Activated CD4-positive, alpha-beta T cell treated with anti-CD3 and anti-CD28 coated beads, Interleukin-10, Interleukin-2, amounts not matched to agents 100 ng/mL and 50 ng/mL, durations not matched to agents 16 hours and 8 hours (primary cell): ENCODE measurements at regions not wholly inside any gene's neighbourhood (a gene's known extent, or its start where the extent isn't known, plus 50 kb on each side); places are given as distances from the start of the nearest gene placed in this dataset.

ENCODE experiments used
- DNase-seq: peaks from one replicate; pipeline ENCODE4 v3.0.0-alpha.2; 2020

DNA sequence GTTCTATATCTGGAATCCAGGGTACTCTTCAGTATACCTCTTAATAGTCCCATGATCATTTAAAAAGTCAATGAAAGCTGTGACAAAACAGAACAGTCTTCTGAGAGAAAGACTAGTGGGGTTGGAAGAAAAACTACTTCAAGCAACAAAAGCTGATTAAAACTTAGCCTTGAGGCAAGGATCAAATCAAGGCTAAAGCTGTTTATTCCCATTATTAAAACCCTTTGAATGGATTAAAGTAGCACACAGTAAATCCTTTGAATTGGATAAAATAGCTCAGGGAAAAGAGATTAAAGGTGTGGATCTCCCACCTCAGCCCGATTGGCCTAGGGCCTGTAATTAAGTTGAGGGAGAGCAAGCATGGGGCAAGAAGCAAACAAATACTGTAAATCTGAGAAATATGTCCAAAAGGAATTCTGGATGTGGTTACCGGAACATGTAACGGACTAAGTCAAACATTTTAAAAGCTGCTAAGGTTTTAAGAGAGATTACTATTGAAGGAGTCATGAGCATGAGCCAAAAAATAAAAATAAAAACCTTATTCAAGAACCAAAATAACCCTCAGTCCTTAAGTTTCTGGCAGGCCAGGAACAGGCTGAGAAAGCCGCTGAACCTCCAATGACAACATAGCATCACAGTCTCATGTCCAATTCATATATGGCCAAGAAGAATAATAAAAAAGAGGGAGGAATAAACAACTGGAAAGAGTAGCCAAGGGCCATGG lies 257.3 kb upstream of the NEIL3 start:
- DNase-seq: no peak

- no peak for DNase-seq
Observed at GRCh38 chr4:177057186-177057585, 252.5 kb upstream of the NEIL3 start.

DNA sequence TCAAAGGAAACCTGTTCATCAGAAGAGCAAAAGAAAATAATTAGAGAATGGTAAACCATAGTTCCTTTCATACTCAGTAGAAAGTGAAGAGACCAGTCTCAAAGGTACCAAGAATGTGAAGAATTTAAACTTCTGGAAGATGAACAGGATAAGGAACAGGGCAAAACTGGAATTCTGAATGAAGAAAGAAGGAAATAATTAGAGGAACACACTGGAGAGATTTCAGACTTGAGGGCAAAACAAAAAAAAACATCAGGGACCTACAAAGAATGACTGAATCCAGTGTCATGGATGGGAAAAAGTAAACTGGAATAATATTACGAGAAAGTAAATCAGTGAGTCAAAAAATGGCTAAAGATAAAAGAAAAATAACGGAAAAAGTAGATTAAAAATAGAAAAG lies 245.6 kb upstream of the NEIL3 start:
- no peak for DNase-seq

- no peak for DNase-seq
Observed at GRCh38 chr4:177064729-177065394, 244.8 kb upstream of the NEIL3 start.

DNA sequence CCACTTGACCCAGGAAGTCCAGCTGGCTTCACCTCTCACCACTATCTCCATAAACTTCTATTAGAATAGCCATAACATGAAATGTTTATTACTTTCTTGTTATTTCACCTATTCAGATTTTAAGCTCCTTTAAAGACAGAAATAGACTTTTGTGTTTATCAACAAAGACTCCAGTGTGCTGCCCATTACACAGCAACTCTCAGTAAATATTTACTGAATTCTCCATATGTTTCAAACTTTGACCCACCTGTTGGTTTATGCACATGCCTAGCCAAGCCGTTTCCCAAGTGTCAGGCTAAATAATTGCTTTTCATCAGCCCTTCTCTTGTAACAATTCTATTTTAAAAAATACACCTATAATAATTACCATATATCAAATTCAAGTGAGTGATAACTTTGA lies 242.9 kb upstream of the NEIL3 start:
- DNase-seq: no peak

- DNase-seq: no peak
Observed at GRCh38 chr4:177070533-177071058, 239.1 kb upstream of the NEIL3 start.

DNA sequence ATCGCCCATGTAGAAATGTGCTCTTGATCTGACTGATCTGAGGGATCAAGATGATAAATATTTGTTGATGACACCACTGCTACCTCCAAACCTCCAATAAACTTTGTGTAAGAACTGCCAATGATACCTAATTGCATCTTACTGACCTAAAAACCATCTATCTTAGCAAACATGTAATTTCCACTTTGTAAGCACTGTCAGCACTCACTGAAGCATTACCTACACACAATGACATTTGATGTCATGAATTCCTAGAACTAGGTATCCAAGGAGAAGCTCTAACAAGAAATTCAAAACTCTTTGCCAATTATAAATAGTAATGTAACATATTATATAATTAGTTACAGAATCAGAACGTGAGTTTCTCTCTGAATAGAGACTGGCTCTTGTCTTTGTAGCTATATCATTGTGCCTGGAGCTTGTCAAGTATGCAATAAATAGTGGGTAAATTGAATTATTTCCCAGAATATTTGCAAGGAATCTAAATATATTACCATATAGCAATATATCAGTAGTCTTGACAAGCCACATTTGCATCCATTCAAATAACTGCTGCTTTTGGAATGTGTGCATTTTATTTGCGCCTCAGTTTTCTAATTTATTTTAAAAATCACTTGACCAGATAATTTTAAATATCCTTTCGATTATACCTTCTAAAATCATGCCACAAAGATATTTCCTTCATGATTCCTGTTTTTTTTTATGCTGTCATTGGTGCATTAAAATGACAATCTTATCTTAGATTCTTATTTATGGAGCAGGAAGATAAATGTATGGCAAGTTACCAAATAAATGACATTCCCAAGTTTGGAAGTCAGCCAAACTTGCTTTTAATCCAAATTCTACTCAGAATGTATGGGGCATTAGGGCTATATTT lies 232.3 kb upstream of the NEIL3 start:
- DNase-seq: no peak

GRCh38 chr4:177079327-177079726 lies 230.3 kb upstream of the NEIL3 start:
- DNase-seq: no peak

DNA sequence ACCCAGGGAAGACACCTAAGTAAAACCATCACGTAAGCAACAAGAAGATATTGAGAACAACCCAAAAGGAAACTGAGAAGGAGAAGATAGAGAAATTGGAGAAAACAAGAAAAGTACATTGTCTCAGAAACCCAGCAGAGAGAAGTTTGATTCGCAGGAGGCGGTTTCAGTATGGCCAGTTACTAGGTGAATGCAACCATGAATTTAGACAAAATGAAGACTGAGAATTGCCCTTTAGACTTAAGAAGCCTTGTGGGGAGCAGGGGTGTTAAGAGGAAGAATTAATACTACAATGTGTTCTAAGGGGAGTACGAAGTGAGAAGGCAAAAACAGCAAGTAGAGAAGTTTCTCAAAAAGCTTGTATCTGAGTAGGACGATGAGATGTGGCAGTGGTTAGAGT lies 229.3 kb upstream of the NEIL3 start:
- no peak for DNase-seq

- no peak for DNase-seq
Observed at GRCh38 chr4:177087060-177087459, 222.6 kb upstream of the NEIL3 start.

GRCh38 chr4:177087499-177087898 lies 222.2 kb upstream of the NEIL3 start:
- DNase-seq: no peak

GRCh38 chr4:177091515-177091914 lies 218.2 kb upstream of the NEIL3 start:
- no peak for DNase-seq

GRCh38 chr4:177092807-177093206 lies 216.9 kb upstream of the NEIL3 start:
- DNase-seq: no peak

- DNase-seq: no peak
Observed at GRCh38 chr4:177093964-177094363, 215.7 kb upstream of the NEIL3 start.

GRCh38 chr4:177097291-177097690 lies 212.4 kb upstream of the NEIL3 start:
- DNase-seq: no peak

DNA sequence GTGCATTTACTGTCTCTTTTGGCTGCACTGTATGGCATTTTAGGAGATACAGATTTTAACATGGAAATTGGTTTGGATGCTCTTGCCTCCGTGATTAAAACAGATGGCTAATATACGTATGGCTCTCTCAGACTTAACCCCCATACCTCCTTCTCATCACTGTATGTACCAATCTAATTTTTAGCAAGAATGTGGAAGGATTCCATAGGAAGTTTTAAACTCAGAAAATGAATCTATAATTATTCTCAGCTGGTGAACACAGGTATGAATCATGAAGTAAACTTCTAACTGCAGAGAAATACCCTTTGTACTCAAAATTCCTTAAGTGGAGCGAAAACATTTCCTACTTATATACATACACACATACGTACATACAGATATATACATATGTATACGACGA lies 210.5 kb upstream of the NEIL3 start:
- DNase-seq: no peak

GRCh38 chr4:177100307-177100706 lies 209.4 kb upstream of the NEIL3 start:
- DNase-seq: no peak

- no peak for DNase-seq
Observed at GRCh38 chr4:177103619-177104018, 206.1 kb upstream of the NEIL3 start.

DNA sequence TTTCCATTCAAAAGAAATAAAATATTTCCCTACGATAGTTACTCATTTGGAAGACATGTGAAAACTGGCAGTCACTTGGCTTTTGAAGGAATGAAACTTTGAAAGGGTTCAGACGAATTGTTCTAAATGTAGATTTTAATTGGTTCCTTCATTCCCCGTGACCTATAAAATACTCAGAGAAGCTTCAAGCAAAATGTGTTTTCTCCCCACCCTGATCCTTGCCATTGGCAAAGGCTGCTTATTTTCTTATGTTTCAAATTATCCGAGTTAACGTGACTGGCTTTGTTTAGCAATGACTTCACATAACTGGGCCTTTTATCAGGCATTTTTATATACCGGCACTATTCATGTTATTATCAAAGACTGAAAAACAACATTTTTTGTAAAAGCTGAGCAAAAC lies 204.1 kb upstream of the NEIL3 start:
- DNase-seq: no peak

DNA sequence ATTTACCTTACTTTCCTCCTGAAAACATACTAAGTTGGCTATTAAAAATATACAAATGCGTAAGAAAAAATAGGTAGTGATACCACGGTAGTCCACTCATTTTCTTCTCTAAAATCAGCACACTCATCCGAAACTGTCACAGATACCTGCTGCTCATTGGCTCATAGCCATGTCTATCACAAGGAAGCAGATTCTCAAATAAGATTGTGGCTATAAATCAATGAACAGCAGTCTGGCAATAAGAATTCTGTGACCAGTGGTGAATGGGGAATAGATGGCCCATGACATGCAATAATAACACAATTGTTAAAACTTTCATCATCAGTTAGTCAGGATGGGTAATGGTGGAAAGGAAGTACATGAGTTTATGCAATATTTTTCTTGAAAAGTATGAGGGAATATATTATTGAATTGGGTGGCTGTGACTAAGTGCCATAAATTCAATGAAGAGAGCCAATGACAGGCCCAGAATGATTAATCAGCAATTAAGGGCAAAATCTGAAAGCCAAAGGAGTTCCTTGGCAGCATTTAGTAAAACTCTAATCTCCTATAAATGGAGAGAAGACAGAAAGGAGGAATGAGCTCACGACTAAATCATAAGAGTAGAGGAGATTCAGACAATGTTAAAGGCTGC lies 202.3 kb upstream of the NEIL3 start:
- no peak for DNase-seq

- DNase-seq: no peak
Observed at GRCh38 chr4:177108708-177109107, 201.0 kb upstream of the NEIL3 start.

DNA sequence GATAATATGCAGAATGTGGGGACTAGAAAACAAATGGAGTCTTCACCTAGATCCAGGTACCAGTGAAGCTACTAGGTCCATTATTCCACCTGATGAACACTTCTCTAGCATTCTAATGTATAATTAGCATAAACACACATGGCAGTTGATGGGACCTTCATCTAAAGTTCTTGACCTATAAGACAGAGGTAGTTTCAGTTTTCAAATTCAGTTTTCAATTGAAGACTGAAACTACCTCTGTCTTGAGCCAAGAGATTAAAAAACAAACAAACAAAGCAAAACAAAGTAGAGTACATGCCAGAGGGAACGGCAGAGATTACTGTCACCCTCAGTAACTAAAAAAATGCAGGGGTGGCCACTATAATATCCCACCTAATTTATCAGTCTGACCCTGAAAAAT lies 199.9 kb upstream of the NEIL3 start:
- DNase-seq: no peak

DNA sequence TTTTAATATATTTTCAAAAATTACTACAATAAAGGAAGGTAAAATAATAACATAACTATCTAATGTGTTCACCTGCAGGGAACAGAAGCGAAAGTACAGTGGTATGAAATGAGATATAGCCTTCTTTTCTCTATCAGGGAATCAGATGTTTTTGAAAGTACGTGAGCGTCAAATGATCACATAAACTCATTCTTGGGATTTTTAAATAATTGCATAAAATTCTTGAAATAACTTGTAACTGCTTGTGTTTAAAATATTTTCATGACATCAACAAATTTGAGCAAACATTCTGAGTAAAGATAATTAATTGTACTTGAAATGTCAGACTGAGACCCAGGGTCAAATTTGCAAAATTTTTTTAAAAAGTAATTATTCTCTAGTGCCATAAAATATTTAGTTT lies 193.5 kb upstream of the NEIL3 start:
- no peak for DNase-seq
